ENCODE measurements at regions not wholly inside any gene's neighbourhood (a gene's known extent, or its start where the extent isn't known, plus 50 kb on each side); places are given as distances from the start of the nearest gene placed in this dataset.

GRCh38 chr5:121175986-121176385 is 675.7 kb upstream of the FTMT start:
- no peak for ATAC-seq
- Histone ChIP-seq H3K9me3 (ENCODE audit: low read length) (no peaks in the 10 kb centered on the region), H3K9ac (ENCODE audit: insufficient read depth, low read depth, low read length) (no peak overlapping the region), H3K36me3 (replicated peaks in 1 of 2; ENCODE audit: control insufficient read depth in 1 of 2, insufficient read depth in 2 of 2, low read length in 2 of 2) (no peaks in the 10 kb centered on the region), H4K20me1 (ENCODE audit: insufficient read depth, low read length) (no peaks in the 10 kb centered on the region), H3K4me3 (replicated peaks in 1 of 3; ENCODE audit: insufficient read depth in 1 of 3, low read depth in 2 of 3, low read length in 3 of 3) (no peak overlapping the region), H2AFZ (ENCODE audit: low read length) (no peak overlapping the region), H3K79me2 (ENCODE audit: insufficient read depth, low read length) (no peaks in the 10 kb centered on the region), H3K4me1 (ENCODE audit: insufficient read depth, low read length) (no peaks in the 10 kb centered on the region), H3K27me3 (ENCODE audit: control insufficient read depth in 1 of 2, insufficient read depth in 2 of 2, low read length in 2 of 2) (no peaks in the 10 kb centered on the region; a peak in 1 of 5 replicates), H3K4me2 (ENCODE audit: low read depth, low read length) (no peak overlapping the region), H3K27ac (ENCODE audit: extremely low read length, insufficient read depth, low read length) (no peak overlapping the region)
- DNase-seq (ENCODE audit: low spot score) = no peak
- no peak for FAIRE-seq
- 1% methylated on average over 3 of the region's 3 CpGs for WGBS (ENCODE audit: low lambda C conversion rate)
- ChIA-PET POLR2A (no interaction called here), CTCF (ENCODE audit: low intra/inter-chr PET ratio, low total read pairs) (no interaction called here)
- intact Hi-C loops (cut with micrococcal nuclease; ENCODE audit: unreplicated experiment) = no loop called here
- in situ Hi-C loops (cut with HindIII; ENCODE audit: extremely low pct_ligation_motif_present, low pct_unique_long_range_greater_than_20kb) = no loop called here
- no TSS peak for BruUV-seq (replicated peaks)
- TF ChIP-seq XRCC5 (optimal IDR thresholded peaks at IDR 0.05; ENCODE audit: low read length) = no peak
- no peak for TF ChIP-seq NFE2L2 (IDR thresholded peaks at IDR 0.05; ENCODE audit: low read length)

DNA sequence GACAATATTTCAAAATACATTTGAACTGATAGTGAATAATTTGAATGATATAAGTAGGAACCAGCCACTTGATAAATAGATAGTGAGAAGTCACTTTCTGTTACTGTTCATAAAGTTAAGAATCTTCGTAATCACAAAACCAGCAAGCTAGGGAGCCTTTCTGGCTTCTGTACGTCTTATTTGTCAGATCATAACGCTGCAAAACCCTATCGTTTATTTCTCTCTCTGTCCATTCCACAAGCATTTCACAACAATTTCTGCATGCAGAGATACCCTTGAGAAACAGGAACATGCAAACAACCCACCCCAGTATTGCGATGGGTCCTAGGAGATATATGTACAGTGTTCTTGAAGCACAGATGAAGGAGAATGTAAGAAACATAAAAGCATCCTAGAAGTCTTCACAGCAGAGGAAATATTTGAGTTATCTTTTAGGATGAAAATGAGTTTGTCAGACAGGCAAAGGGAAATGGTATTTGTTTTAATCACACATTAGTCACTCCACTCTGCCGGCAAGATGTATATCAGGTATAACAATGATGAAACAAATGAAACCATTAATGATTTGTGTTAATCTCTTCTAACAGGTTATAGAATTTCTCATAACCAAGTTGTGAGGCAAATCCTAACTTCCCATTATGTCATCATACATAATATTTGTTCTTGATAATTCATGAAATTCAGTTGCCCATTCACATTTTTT is 668.7 kb upstream of the FTMT start:
- no peak for DNase-seq (ENCODE audit: low spot score)
- Histone ChIP-seq H3K4me2 (ENCODE audit: low read depth, low read length) (no peak overlapping the region), H4K20me1 (ENCODE audit: insufficient read depth, low read length) (no peaks in the 10 kb centered on the region), H3K9me3 (ENCODE audit: low read length) (no peaks in the 10 kb centered on the region), H3K27me3 (ENCODE audit: control insufficient read depth in 1 of 2, insufficient read depth in 2 of 2, low read length in 2 of 2) (no peaks in the 10 kb centered on the region), H3K27ac (ENCODE audit: extremely low read length, insufficient read depth, low read length) (no peak overlapping the region), H3K79me2 (ENCODE audit: insufficient read depth, low read length) (no peaks in the 10 kb centered on the region), H3K4me3 (replicated peaks in 1 of 3; ENCODE audit: insufficient read depth in 1 of 3, low read depth in 2 of 3, low read length in 3 of 3) (no peak overlapping the region), H2AFZ (ENCODE audit: low read length) (no peak overlapping the region), H3K4me1 (ENCODE audit: insufficient read depth, low read length) (no peaks in the 10 kb centered on the region), H3K9ac (ENCODE audit: insufficient read depth, low read depth, low read length) (no peak overlapping the region), H3K36me3 (replicated peaks in 1 of 2; ENCODE audit: control insufficient read depth in 1 of 2, insufficient read depth in 2 of 2, low read length in 2 of 2) (no peaks in the 10 kb centered on the region)
- BruUV-seq (replicated peaks) = no TSS peak
- ChIA-PET POLR2A (no interaction called here), CTCF (ENCODE audit: low intra/inter-chr PET ratio, low total read pairs) (no interaction called here)
- TF ChIP-seq ATF7 (IDR thresholded peaks at IDR 0.05) (0 out of 2 replicates have a peak, but pooled peaks have one; percentile 12), ATF7 (CRISPR knock-in tag; IDR thresholded peaks at IDR 0.05) (no peak)
- TF ChIP-seq, protein P1, sequence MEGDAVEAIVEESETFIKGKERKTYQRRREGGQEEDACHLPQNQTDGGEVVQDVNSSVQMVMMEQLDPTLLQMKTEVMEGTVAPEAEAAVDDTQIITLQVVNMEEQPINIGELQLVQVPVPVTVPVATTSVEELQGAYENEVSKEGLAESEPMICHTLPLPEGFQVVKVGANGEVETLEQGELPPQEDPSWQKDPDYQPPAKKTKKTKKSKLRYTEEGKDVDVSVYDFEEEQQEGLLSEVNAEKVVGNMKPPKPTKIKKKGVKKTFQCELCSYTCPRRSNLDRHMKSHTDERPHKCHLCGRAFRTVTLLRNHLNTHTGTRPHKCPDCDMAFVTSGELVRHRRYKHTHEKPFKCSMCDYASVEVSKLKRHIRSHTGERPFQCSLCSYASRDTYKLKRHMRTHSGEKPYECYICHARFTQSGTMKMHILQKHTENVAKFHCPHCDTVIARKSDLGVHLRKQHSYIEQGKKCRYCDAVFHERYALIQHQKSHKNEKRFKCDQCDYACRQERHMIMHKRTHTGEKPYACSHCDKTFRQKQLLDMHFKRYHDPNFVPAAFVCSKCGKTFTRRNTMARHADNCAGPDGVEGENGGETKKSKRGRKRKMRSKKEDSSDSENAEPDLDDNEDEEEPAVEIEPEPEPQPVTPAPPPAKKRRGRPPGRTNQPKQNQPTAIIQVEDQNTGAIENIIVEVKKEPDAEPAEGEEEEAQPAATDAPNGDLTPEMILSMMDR (CRISPR knock-in tag; IDR thresholded peaks at IDR 0.05) = no peak
- intact Hi-C loops (cut with micrococcal nuclease; ENCODE audit: unreplicated experiment) (loop anchor here (1.0 kb wide), 1 partner anchor 26 kb away; no protein-coding TSS in a partner anchor), in situ Hi-C loops (cut with HindIII; ENCODE audit: extremely low pct_ligation_motif_present, low pct_unique_long_range_greater_than_20kb) (no loop called here)
- WGBS (ENCODE audit: low lambda C conversion rate) = 4% methylated on average over 6 of the region's 6 CpGs
- no peak for FAIRE-seq
- ATAC-seq = no peak
